ENCODE measurements at regions not wholly inside any gene's neighbourhood (a gene's known extent, or its start where the extent isn't known, plus 50 kb on each side); places are given as distances from the start of the nearest gene placed in this dataset.

GRCh38 chr2:217521820-217522219, 481.0 kb downstream of the TNS1 start:
- in situ Hi-C loops (cut with HindIII; ENCODE audit: low pct_ligation_motif_present, low pct_unique_long_range_greater_than_20kb, low sequenced_read_pairs): no loop called here
- no peak for DNase-seq

GRCh38 chr2:217520356-217521010, 482.3 kb downstream of the TNS1 start:
- in situ Hi-C loops (cut with HindIII; ENCODE audit: low pct_ligation_motif_present, low pct_unique_long_range_greater_than_20kb, low sequenced_read_pairs): no loop called here
- no peak for DNase-seq

- no peak for DNase-seq
- in situ Hi-C loops (cut with HindIII; ENCODE audit: low pct_ligation_motif_present, low pct_unique_long_range_greater_than_20kb, low sequenced_read_pairs): no loop called here
Measured at GRCh38 chr2:217517402-217517801, 485.4 kb downstream of the TNS1 start.

- in situ Hi-C loops (cut with HindIII; ENCODE audit: low pct_ligation_motif_present, low pct_unique_long_range_greater_than_20kb, low sequenced_read_pairs): no loop called here
- DNase-seq: no peak
Measured at GRCh38 chr2:217515615-217516309, 487.0 kb downstream of the TNS1 start.

GRCh38 chr2:217513258-217513657, 489.5 kb downstream of the TNS1 start:
- in situ Hi-C loops (cut with HindIII; ENCODE audit: low pct_ligation_motif_present, low pct_unique_long_range_greater_than_20kb, low sequenced_read_pairs): no loop called here
- DNase-seq: no peak

- in situ Hi-C loops (cut with HindIII; ENCODE audit: low pct_ligation_motif_present, low pct_unique_long_range_greater_than_20kb, low sequenced_read_pairs): no loop called here
- no peak for DNase-seq
Measured at GRCh38 chr2:217512728-217513127, 490.1 kb downstream of the TNS1 start.

- in situ Hi-C loops (cut with HindIII; ENCODE audit: low pct_ligation_motif_present, low pct_unique_long_range_greater_than_20kb, low sequenced_read_pairs): no loop called here
- no peak for DNase-seq
Measured at GRCh38 chr2:217512259-217512658, 490.5 kb downstream of the TNS1 start.

GRCh38 chr2:217511850-217512249, 490.9 kb downstream of the TNS1 start:
- in situ Hi-C loops (cut with HindIII; ENCODE audit: low pct_ligation_motif_present, low pct_unique_long_range_greater_than_20kb, low sequenced_read_pairs): no loop called here
- DNase-seq: no peak

DNA sequence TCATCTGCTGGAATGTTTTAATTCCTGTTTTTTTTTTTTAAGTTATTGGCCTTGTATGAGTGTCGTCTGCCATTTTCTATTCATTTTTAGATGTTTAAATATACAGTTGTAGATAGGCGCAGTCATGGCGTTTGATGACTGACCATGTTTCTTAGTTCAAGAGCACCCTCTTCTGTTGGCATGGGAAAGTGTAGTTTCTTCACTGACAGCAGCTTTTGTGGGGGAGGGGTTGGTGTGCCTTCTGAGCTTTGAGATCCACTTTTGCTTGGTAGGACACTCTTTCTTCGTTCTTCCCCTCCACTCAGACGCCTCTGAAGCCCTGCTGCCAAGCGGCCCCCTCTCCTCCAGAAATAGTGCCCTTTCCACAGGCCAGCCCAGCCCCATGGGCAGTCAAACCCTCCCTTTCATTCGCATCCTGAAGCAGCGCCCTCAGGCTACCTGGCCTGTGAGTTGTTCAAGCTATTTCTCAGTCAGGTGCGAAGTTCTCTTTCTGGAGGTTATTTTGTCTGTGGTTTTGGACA, 492.0 kb downstream of the TNS1 start:
- peak; percentile 74 for DNase-seq
- in situ Hi-C loops (cut with HindIII; ENCODE audit: low pct_ligation_motif_present, low pct_unique_long_range_greater_than_20kb, low sequenced_read_pairs): no loop called here

DNA sequence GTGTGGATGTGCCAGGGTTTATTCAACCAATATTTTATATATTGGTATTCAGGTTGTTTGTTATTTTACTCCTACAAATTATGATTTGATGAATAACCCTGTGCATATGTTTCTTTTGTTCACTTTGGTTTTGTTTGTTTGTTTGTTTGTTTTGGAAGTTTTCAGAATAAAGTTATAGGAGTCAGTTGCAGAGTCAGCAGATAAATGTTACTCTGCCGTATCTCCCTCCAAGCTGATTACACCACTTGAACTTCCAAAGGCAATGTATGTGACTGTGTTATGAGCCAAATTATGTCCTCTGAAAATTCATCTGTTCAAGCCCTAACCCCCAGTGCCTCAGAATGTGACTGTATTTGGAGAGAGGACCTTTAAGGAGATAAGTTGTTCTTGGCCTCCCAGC, 497.5 kb downstream of the TNS1 start:
- in situ Hi-C loops (cut with HindIII; ENCODE audit: low pct_ligation_motif_present, low pct_unique_long_range_greater_than_20kb, low sequenced_read_pairs): no loop called here
- no peak for DNase-seq

GRCh38 chr2:217501887-217502286, 500.9 kb downstream of the TNS1 start:
- in situ Hi-C loops (cut with HindIII; ENCODE audit: low pct_ligation_motif_present, low pct_unique_long_range_greater_than_20kb, low sequenced_read_pairs): no loop called here
- no peak for DNase-seq

DNA sequence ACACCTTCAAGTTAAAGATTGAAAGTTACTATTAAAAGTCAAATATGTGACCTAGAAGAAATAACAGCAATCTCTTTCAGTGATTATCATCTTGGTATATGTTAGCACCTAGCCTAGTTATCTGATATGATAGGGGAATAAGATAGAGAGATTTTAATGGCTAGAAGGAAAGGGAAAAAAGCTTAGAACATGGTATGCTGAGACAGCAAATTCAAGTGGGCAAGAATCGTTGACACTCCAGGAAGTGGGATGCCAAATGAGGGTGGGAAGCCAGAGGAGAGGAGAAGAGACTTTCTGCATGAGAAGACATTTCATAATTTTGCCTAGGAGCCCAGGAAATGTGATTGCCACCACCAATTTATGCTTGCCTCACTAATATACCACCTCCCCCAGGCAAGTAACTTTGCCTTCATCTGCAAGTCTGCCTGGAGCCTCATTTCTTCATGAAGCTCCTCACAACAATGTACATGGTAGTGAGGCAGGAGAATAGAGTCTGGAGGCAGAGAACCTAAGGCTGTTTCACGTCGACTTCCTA, 504.9 kb downstream of the TNS1 start:
- DNase-seq: no peak
- in situ Hi-C loops (cut with HindIII; ENCODE audit: low pct_ligation_motif_present, low pct_unique_long_range_greater_than_20kb, low sequenced_read_pairs): no loop called here

DNA sequence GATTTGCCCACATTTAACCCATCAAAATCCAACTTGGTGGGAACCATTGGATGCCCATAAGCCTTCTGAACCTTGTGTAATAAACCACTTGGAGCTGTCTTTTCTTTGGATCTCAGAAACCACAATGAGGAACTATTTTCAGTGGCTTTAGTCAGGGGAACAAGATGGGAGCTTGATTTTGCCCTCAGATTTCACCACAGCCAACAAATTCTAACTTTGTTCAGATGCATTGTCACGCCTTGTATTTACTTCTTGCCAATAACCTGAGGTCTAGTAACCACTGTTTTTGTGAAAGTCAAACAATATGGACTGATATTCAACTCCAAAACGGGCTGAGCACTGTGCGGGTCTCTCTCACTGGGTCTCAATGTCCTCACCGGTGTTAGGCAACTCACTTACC, 508.2 kb downstream of the TNS1 start:
- in situ Hi-C loops (cut with HindIII; ENCODE audit: low pct_ligation_motif_present, low pct_unique_long_range_greater_than_20kb, low sequenced_read_pairs): no loop called here
- DNase-seq: no peak

DNA sequence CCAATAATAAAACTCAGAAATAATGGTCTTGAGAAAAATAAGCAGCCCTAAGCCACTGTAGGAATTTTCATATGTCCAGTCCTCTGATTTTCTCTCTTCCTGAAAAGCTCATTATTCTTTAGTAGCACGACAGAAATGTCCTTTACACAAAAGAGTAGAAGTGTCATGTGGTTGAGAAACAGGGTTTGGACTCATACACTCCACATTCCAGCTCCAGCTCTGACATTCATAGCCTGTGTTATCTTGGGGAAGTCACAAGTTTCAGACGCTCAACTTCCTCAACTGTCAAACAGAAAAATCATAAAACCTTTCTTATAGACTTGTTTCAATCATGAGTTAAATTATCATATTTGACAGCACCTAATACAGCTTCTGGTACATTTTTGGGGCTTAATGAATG, 511.5 kb downstream of the TNS1 start:
- no peak for DNase-seq
- in situ Hi-C loops (cut with HindIII; ENCODE audit: low pct_ligation_motif_present, low pct_unique_long_range_greater_than_20kb, low sequenced_read_pairs): no loop called here

GRCh38 chr2:217489145-217489960, 513.4 kb downstream of the TNS1 start:
- DNase-seq: no peak
- in situ Hi-C loops (cut with HindIII; ENCODE audit: low pct_ligation_motif_present, low pct_unique_long_range_greater_than_20kb, low sequenced_read_pairs): no loop called here

GRCh38 chr2:217484046-217484445, 518.7 kb downstream of the TNS1 start:
- DNase-seq: no peak
- in situ Hi-C loops (cut with HindIII; ENCODE audit: low pct_ligation_motif_present, low pct_unique_long_range_greater_than_20kb, low sequenced_read_pairs): no loop called here

GRCh38 chr2:217482056-217482710, 520.6 kb downstream of the TNS1 start:
- in situ Hi-C loops (cut with HindIII; ENCODE audit: low pct_ligation_motif_present, low pct_unique_long_range_greater_than_20kb, low sequenced_read_pairs): no loop called here
- DNase-seq: no peak

- in situ Hi-C loops (cut with HindIII; ENCODE audit: low pct_ligation_motif_present, low pct_unique_long_range_greater_than_20kb, low sequenced_read_pairs): no loop called here
- no peak for DNase-seq
Measured at GRCh38 chr2:217481577-217481976, 521.2 kb downstream of the TNS1 start.

- DNase-seq: no peak
- in situ Hi-C loops (cut with HindIII; ENCODE audit: low pct_ligation_motif_present, low pct_unique_long_range_greater_than_20kb, low sequenced_read_pairs): no loop called here
Measured at GRCh38 chr2:217479566-217479965, 523.2 kb downstream of the TNS1 start.

Measured in ACHN (cell line).